Bone marrow (tissue), 2 donors: ENCODE measurements at regions not wholly inside any gene's neighbourhood (a gene's known extent, or its start where the extent isn't known, plus 50 kb on each side); places are given as distances from the start of the nearest gene placed in this dataset.

Experiments used
- DNase-seq, 2 donors: peaks; one replicate each; lab custom pipeline; 2025; lab: John Stamatoyannopoulos, UW

GRCh38 chr10:3542185-3542611 lies 242.8 kb downstream of the KLF6 start:
- no peak for DNase-seq

GRCh38 chr10:3539696-3540383 lies 245.2 kb downstream of the KLF6 start:
- DNase-seq: no peak

GRCh38 chr10:3538656-3539531 lies 246.1 kb downstream of the KLF6 start:
- no peak for DNase-seq

GRCh38 chr10:3538291-3538655 lies 246.7 kb downstream of the KLF6 start:
- no peak for DNase-seq

GRCh38 chr10:3537518-3537917 lies 247.5 kb downstream of the KLF6 start:
- no peak for DNase-seq

GRCh38 chr10:3535001-3535400 lies 250.0 kb downstream of the KLF6 start:
- DNase-seq: no peak

- no peak for DNase-seq
Measured at GRCh38 chr10:3534433-3534832, 250.6 kb downstream of the KLF6 start.

GRCh38 chr10:3533296-3533695 lies 251.7 kb downstream of the KLF6 start:
- no peak for DNase-seq

GRCh38 chr10:3532644-3533043 lies 252.4 kb downstream of the KLF6 start:
- no peak for DNase-seq

GRCh38 chr10:3531670-3532069 lies 253.3 kb downstream of the KLF6 start:
- no peak for DNase-seq

GRCh38 chr10:3530783-3531645 lies 254.0 kb downstream of the KLF6 start:
- DNase-seq: no peak

- no peak for DNase-seq
Measured at GRCh38 chr10:3530346-3530745, 254.7 kb downstream of the KLF6 start.

GRCh38 chr10:3529691-3530090 lies 255.3 kb downstream of the KLF6 start:
- no peak for DNase-seq

GRCh38 chr10:3528823-3529403 lies 256.1 kb downstream of the KLF6 start:
- DNase-seq: no peak

- DNase-seq: no peak
Measured at GRCh38 chr10:3528271-3528670, 256.7 kb downstream of the KLF6 start.

- DNase-seq: no peak
Measured at GRCh38 chr10:3527869-3528268, 257.1 kb downstream of the KLF6 start.

- no peak for DNase-seq
Measured at GRCh38 chr10:3526727-3527501, 258.1 kb downstream of the KLF6 start.

- no peak for DNase-seq
Measured at GRCh38 chr10:3525832-3526449, 259.1 kb downstream of the KLF6 start.

- no peak for DNase-seq
Measured at GRCh38 chr10:3524086-3524960, 260.7 kb downstream of the KLF6 start.
